A549 (cell line): ENCODE measurements at regions not wholly inside any gene's neighbourhood (a gene's known extent, or its start where the extent isn't known, plus 50 kb on each side); places are given as distances from the start of the nearest gene placed in this dataset.

Source experiments
- ATAC-seq, 2 experiments: fragments of 200-7000 bp in 1 of 2; fragments of >200 bp in 1 of 2; cut with Nextera tagmentation in 1 of 2; cut with Tn5 transposase in 1 of 2; 3 replicates each; pipeline versions ENCODE4 v1.8.0 to v1.9.1; 2018 to 2020; ENCODE audit warnings: mild to moderate bottlenecking in 1 of 2, moderate library complexity in 1 of 2
- CTCF ChIA-PET: fragments of 300-600 bp; sonication (Branson Sonifier 250); formaldehyde crosslinking; extraction: SDS; loops from one replicate; lab custom pipeline; 2021; ENCODE audit warnings: antibody characterized with exemption, inconsistent platforms; lab: Yijun Ruan, JAX
- POLR2A ChIA-PET: fragments of 350-600 bp; formaldehyde crosslinking; extraction: SDS; loops from one replicate; lab custom pipeline; 2021; ENCODE audit warnings: antibody characterized with exemption, inconsistent platforms; lab: Yijun Ruan, JAX
- DNase-seq, 2 experiments: peaks; one replicate each; pipeline versions ENCODE4 v3.0.0 to v3.0.0-alpha.2; 2011 to 2016; ENCODE audit warnings: low read depth in 1 of 2, low spot score in 1 of 2
- FAIRE-seq: peaks from 2 replicates; lab custom pipeline; 2011; peaks lifted over from hg19 to GRCh38; lab: Jason Lieb, UNC
- H3K27ac ChIP-seq, 2 experiments: fragments of >200 bp; sonication (Bioruptor Twin); formaldehyde crosslinking; 3 replicates each; pipeline ENCODE4 v1.5.1; 2016 to 2017
- H3K4me1 ChIP-seq: fragments of >200 bp; sonication (Bioruptor Twin); formaldehyde crosslinking; 3 replicates; pipeline ENCODE4 v1.6.1; 2016
- H3K4me2 ChIP-seq: fragments of >200 bp; sonication (Bioruptor Twin); formaldehyde crosslinking; 3 replicates; pipeline ENCODE4 v1.6.1; 2016
- H3K4me3 ChIP-seq: fragments of >200 bp; sonication (Bioruptor Twin); formaldehyde crosslinking; 3 replicates; pipeline ENCODE4 v1.5.1; 2016
- H3K9me3 ChIP-seq: fragments of >200 bp; sonication (Bioruptor Twin); formaldehyde crosslinking; 3 replicates; pipeline ENCODE4 v1.6.1; 2016
- BHLHE40 ChIP-seq: IDR thresholded peaks from 2 replicates; pipeline ENCODE4 v1.6.1; 2012; ENCODE audit warnings: low read depth, low read length, inconsistent platforms
- CBX2 ChIP-seq: fragments of 200-600 bp; sonication (generic); IDR thresholded peaks from 2 replicates; pipeline ENCODE4 v1.6.1; 2016; ENCODE audit warnings: low read depth, mild to moderate bottlenecking, borderline replicate concordance
- CBX8 ChIP-seq: fragments of 200-600 bp; sonication (generic); IDR thresholded peaks from 2 replicates; pipeline ENCODE4 v1.6.1; 2016
- CHD4 ChIP-seq: fragments of 200-600 bp; sonication (generic); IDR thresholded peaks from 2 replicates; pipeline ENCODE4 v1.6.1; 2016; ENCODE audit warnings: antibody characterized with exemption, mild to moderate bottlenecking, borderline replicate concordance
- E2F6 ChIP-seq: IDR thresholded peaks from 2 replicates; pipeline ENCODE4 v1.6.1; 2012; ENCODE audit warnings: low read depth, borderline replicate concordance
- FOSB ChIP-seq: fragments of 250-450 bp; sonication (Bioruptor Pico); IDR thresholded peaks from 2 replicates; pipeline ENCODE4 v1.5.0; 2020; ENCODE audit warnings: mild to moderate bottlenecking, moderate library complexity
- GATA3 ChIP-seq: IDR thresholded peaks from 2 replicates; pipeline ENCODE4 v1.6.1; 2012; ENCODE audit warnings: borderline replicate concordance
- HDAC2 ChIP-seq: fragments of 200-600 bp; sonication (generic); IDR thresholded peaks from 2 replicates; pipeline ENCODE4 v1.6.1; 2016
- HOXB13 ChIP-seq: fragments of 250-450 bp; sonication (Bioruptor Pico); IDR thresholded peaks from 2 replicates; pipeline ENCODE4 v1.5.0; 2020; ENCODE audit warnings: low read depth, mild to moderate bottlenecking, moderate library complexity
- HOXB5 ChIP-seq: fragments of 250-450 bp; sonication (Bioruptor Pico); IDR thresholded peaks from 2 replicates; pipeline ENCODE4 v1.5.0; 2020; ENCODE audit warnings: mild to moderate bottlenecking, moderate library complexity
- JUNB ChIP-seq: fragments of >200 bp; sonication (Bioruptor Twin); formaldehyde crosslinking; IDR thresholded peaks from 2 replicates; pipeline ENCODE4 v1.6.1; 2016
- NPAS2 ChIP-seq: fragments of 250-450 bp; sonication (Bioruptor Pico); IDR thresholded peaks from 2 replicates; pipeline ENCODE4 v1.8.0; 2022; ENCODE audit warnings: mild to moderate bottlenecking, moderate library complexity, borderline replicate concordance
- NR3C1 ChIP-seq: fragments of >200 bp; sonication (Bioruptor Twin); formaldehyde crosslinking; IDR thresholded peaks from 3 replicates; pipeline ENCODE4 v1.6.1; 2017
- PBX3 ChIP-seq: IDR thresholded peaks from 2 replicates; pipeline ENCODE4 v1.6.1; 2012
- POLR2AphosphoS2 ChIP-seq: conservative IDR thresholded peaks from 2 replicates; pipeline ENCODE4 v1.6.1; 2012; ENCODE audit warnings: low read length, improper control_type of control experiment, inconsistent platforms
- RARB ChIP-seq: fragments of 250-450 bp; sonication (Bioruptor Pico); IDR thresholded peaks from 2 replicates; pipeline ENCODE4 v1.8.0; 2021; ENCODE audit warnings: mild to moderate bottlenecking, moderate library complexity
- RCOR1 ChIP-seq: fragments of 150-350 bp; IDR thresholded peaks from 2 replicates; pipeline ENCODE4 v1.6.1; 2014; ENCODE audit warnings: antibody characterized with exemption, low read length, low read depth
- REST ChIP-seq: fragments of 200-600 bp; sonication (generic); IDR thresholded peaks from 2 replicates; pipeline ENCODE4 v1.6.1; 2016; ENCODE audit warnings: antibody characterized with exemption, mild to moderate bottlenecking, moderate library complexity
- RFX5 ChIP-seq: fragments of 450-650 bp; IDR thresholded peaks from 2 replicates; pipeline ENCODE4 v1.7.1; 2014; ENCODE audit warnings: antibody characterized with exemption, mild to moderate bottlenecking, moderate library complexity
- TP53 ChIP-seq: fragments of 250-450 bp; sonication (Bioruptor Pico); IDR thresholded peaks from 2 replicates; pipeline ENCODE4 v1.5.0; 2021; ENCODE audit warnings: mild to moderate bottlenecking, moderate library complexity
- USF2 ChIP-seq: fragments of 450-650 bp; IDR thresholded peaks from 2 replicates; pipeline ENCODE4 v1.6.1; 2014; ENCODE audit warnings: antibody characterized with exemption
- ZFP36 ChIP-seq: fragments of 450-650 bp; IDR thresholded peaks from 2 replicates; pipeline ENCODE4 v1.6.1; 2014; ENCODE audit warnings: borderline replicate concordance; ENCODE audit not compliant: partially characterized antibody
- WGBS: methylation state at CpG from one replicate; pipeline ENCODE4 v1.1.6; 2017; ENCODE audit errors: missing lambda C conversion rate; 5-methylcytosine and 5-hydroxymethylcytosine counted together
- TF ChIP-seq, protein P1 (sequence below): IDR thresholded peaks from 2 replicates; pipeline ENCODE4 v1.6.1; 2012
- TF ChIP-seq, protein P2 (sequence below): fragments of >200 bp; sonication (Bioruptor Twin); formaldehyde crosslinking; IDR thresholded peaks from 2 replicates; pipeline ENCODE4 v1.6.1; 2016
- TF ChIP-seq, protein P3 (sequence below): fragments of 150-350 bp; IDR thresholded peaks from 2 replicates; pipeline ENCODE4 v1.6.1; 2014; ENCODE audit warnings: low read depth, mild to moderate bottlenecking, low read length

GRCh38 chr21:27646691-27647090 lies 679.8 kb upstream of the ADAMTS5 start (continued):
- TF ChIP-seq PBX3, result no peak
- TF ChIP-seq NR3C1, result no peak
- no peak for TF ChIP-seq E2F6
- TF ChIP-seq GATA3, result no peak
- TF ChIP-seq CBX2, result no peak
- no peak for TF ChIP-seq FOSB (CRISPR knock-in tag)

DNA sequence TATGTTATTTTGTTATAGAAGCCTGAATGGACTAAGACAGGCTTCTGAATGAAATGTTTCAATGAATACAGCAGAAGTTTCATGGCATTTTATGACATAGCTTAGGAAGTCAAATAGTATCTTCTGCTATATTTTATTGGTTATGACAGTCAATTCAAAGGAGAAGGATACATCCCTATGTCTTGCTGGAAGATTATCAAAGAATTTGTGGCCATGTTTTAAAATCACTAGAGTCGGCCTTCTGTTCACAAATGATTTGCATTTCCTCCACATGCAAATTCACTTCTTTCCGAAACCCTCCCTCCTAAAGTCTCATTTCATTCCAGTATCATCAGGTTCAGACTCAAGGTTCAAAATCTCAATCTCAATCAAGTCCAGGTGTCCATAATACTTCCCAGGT lies 679.2 kb upstream of the ADAMTS5 start:
- Histone ChIP-seq H3K4me3 (no peak overlapping the region), H3K4me1 (no peaks in the 10 kb centered on the region), H3K9me3 (no peaks in the 10 kb centered on the region), H3K4me2 (no peak overlapping the region)
- WGBS, result 10% methylated on average over 2 of the region's 2 CpGs
- no peak for FAIRE-seq
- POLR2A ChIA-PET, result no interaction called here
- TF ChIP-seq, protein P1, sequence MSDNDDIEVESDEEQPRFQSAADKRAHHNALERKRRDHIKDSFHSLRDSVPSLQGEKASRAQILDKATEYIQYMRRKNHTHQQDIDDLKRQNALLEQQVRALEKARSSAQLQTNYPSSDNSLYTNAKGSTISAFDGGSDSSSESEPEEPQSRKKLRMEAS, result no peak
- TF ChIP-seq CHD4 (no peak), HOXB5 (CRISPR knock-in tag) (no peak), NPAS2 (CRISPR knock-in tag) (no peak), JUNB (no peak)
- TF ChIP-seq, all 56 proteins: peak for 0
- no peak overlapping the region for H3K27ac ChIP-seq
- no peak for DNase-seq
- no peak for ATAC-seq
- CTCF ChIA-PET, result no interaction called here

- DNase-seq (no peak), ATAC-seq (no peak)
- POLR2A ChIA-PET, result no interaction called here
- TF ChIP-seq, protein P2, sequence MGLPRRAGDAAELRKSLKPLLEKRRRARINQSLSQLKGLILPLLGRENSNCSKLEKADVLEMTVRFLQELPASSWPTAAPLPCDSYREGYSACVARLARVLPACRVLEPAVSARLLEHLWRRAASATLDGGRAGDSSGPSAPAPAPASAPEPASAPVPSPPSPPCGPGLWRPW, result no peak
- no peak for TF ChIP-seq REST
- TF ChIP-seq ZFP36, result no peak
- TF ChIP-seq RCOR1, result no peak
- TF ChIP-seq BHLHE40, result no peak
- TF ChIP-seq RARB, result no peak
- no peak for TF ChIP-seq POLR2AphosphoS2
- TF ChIP-seq NPAS2 (CRISPR knock-in tag), result no peak
- TF ChIP-seq, protein P3, sequence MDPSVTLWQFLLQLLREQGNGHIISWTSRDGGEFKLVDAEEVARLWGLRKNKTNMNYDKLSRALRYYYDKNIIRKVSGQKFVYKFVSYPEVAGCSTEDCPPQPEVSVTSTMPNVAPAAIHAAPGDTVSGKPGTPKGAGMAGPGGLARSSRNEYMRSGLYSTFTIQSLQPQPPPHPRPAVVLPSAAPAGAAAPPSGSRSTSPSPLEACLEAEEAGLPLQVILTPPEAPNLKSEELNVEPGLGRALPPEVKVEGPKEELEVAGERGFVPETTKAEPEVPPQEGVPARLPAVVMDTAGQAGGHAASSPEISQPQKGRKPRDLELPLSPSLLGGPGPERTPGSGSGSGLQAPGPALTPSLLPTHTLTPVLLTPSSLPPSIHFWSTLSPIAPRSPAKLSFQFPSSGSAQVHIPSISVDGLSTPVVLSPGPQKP, result no peak
- TF ChIP-seq TP53 (CRISPR knock-in tag), result no peak
- no peak for TF ChIP-seq CBX8
- TF ChIP-seq, protein P1, result no peak
- no peak for TF ChIP-seq HDAC2
- no peak for TF ChIP-seq HOXB5 (CRISPR knock-in tag)
- TF ChIP-seq PBX3, result no peak
- no peak for TF ChIP-seq RFX5
- TF ChIP-seq HOXB13 (CRISPR knock-in tag), result no peak
- no peak for TF ChIP-seq USF2
- TF ChIP-seq, all 56 proteins: peak for 0
- Histone ChIP-seq H3K4me2 (no peak overlapping the region), H3K27ac (no peak overlapping the region), H3K4me1 (no peaks in the 10 kb centered on the region), H3K9me3 (no peaks in the 10 kb centered on the region), H3K4me3 (no peak overlapping the region)
- no peak for FAIRE-seq
- CTCF ChIA-PET, result no interaction called here
These were observed 678.4 kb upstream of the ADAMTS5 start for GRCh38 chr21:27645285-27645684.
